ENCODE measurements at regions not wholly inside any gene's neighbourhood (a gene's known extent, or its start where the extent isn't known, plus 50 kb on each side); places are given as distances from the start of the nearest gene placed in this dataset.

GRCh38 chr6:15017261-15017660 is 228.6 kb upstream of the JARID2 start:
- TF ChIP-seq CTCF (conservative IDR thresholded peaks at IDR 0.05; ENCODE audit: low read length) (no peak), EZH2phosphoT487 (IDR thresholded peaks at IDR 0.05; ENCODE audit: borderline replicate concordance, low read depth, low read length) (no peak)
